ENCODE measurements at regions not wholly inside any gene's neighbourhood (a gene's known extent, or its start where the extent isn't known, plus 50 kb on each side); places are given as distances from the start of the nearest gene placed in this dataset.
A peak's percentile ranks its signal among the peaks of the same experiment; 100 is the strongest.

GRCh38 chr2:223365158-223365679, 236.9 kb downstream of the SCG2 start:
- no peak for DNase-seq (ENCODE audit: low read depth)
- in situ Hi-C loops (cut with HindIII; ENCODE audit: low sequenced_read_pairs): no loop called here
- no peak overlapping the region for H3K4me3 ChIP-seq (ENCODE audit: low read depth, low read length)
- TF ChIP-seq CTCF (IDR thresholded peaks at IDR 0.05; ENCODE audit: low read depth, low read length, missing control alignments): no peak

GRCh38 chr2:223366566-223366965, 235.6 kb downstream of the SCG2 start:
- TF ChIP-seq CTCF (IDR thresholded peaks at IDR 0.05; ENCODE audit: low read depth, low read length, missing control alignments): no peak
- in situ Hi-C loops (cut with HindIII; ENCODE audit: low sequenced_read_pairs): no loop called here
- DNase-seq (ENCODE audit: low read depth): no peak
- no peak overlapping the region for H3K4me3 ChIP-seq (ENCODE audit: low read depth, low read length)

GRCh38 chr2:223368481-223368880, 233.7 kb downstream of the SCG2 start:
- DNase-seq (ENCODE audit: low read depth): no peak
- in situ Hi-C loops (cut with HindIII; ENCODE audit: low sequenced_read_pairs): no loop called here
- H3K4me3 ChIP-seq (ENCODE audit: low read depth, low read length): no peak overlapping the region
- no peak for TF ChIP-seq CTCF (IDR thresholded peaks at IDR 0.05; ENCODE audit: low read depth, low read length, missing control alignments)

GRCh38 chr2:223369889-223370288, 232.3 kb downstream of the SCG2 start:
- DNase-seq (ENCODE audit: low read depth): no peak
- in situ Hi-C loops (cut with HindIII; ENCODE audit: low sequenced_read_pairs): no loop called here
- H3K4me3 ChIP-seq (ENCODE audit: low read depth, low read length): no peak overlapping the region
- TF ChIP-seq CTCF (IDR thresholded peaks at IDR 0.05; ENCODE audit: low read depth, low read length, missing control alignments): no peak

- no peak overlapping the region for H3K4me3 ChIP-seq (ENCODE audit: low read depth, low read length)
- peak; percentile 15 for DNase-seq (ENCODE audit: low read depth)
- TF ChIP-seq CTCF (IDR thresholded peaks at IDR 0.05; ENCODE audit: low read depth, low read length, missing control alignments): no peak
- in situ Hi-C loops (cut with HindIII; ENCODE audit: low sequenced_read_pairs): no loop called here
These were observed 218.8 kb downstream of the SCG2 start for GRCh38 chr2:223383315-223383714.

- H3K4me3 ChIP-seq (ENCODE audit: low read depth, low read length): no peak overlapping the region
- no peak for TF ChIP-seq CTCF (IDR thresholded peaks at IDR 0.05; ENCODE audit: low read depth, low read length, missing control alignments)
- no peak for DNase-seq (ENCODE audit: low read depth)
- in situ Hi-C loops (cut with HindIII; ENCODE audit: low sequenced_read_pairs): no loop called here
These were observed 216.0 kb downstream of the SCG2 start for GRCh38 chr2:223386189-223386588.

GRCh38 chr2:223386984-223387383, 215.2 kb downstream of the SCG2 start:
- in situ Hi-C loops (cut with HindIII; ENCODE audit: low sequenced_read_pairs): no loop called here
- no peak for TF ChIP-seq CTCF (IDR thresholded peaks at IDR 0.05; ENCODE audit: low read depth, low read length, missing control alignments)
- no peak for DNase-seq (ENCODE audit: low read depth)
- H3K4me3 ChIP-seq (ENCODE audit: low read depth, low read length): no peak overlapping the region

Data from astrocyte of the cerebellum (primary cell).